ENCODE measurements at regions not wholly inside any gene's neighbourhood (a gene's known extent, or its start where the extent isn't known, plus 50 kb on each side); places are given as distances from the start of the nearest gene placed in this dataset.
"Not testable (repeated sequence)": the region's sequence is repeated elsewhere in the genome, so short reads cannot be mapped to it uniquely, and the experiment has no call there.

GRCh38 chr14:57150449-57150848 is 118.3 kb downstream of the EXOC5 start:
- no peaks in the 10 kb centered on the region for H3K4me1 Mint-ChIP-seq (ENCODE audit: low read depth)
- H3K36me3 Mint-ChIP-seq (ENCODE audit: low read depth) = no peaks in the 10 kb centered on the region
- H3K9me3 Mint-ChIP-seq (ENCODE audit: low read depth) = no peaks in the 10 kb centered on the region
- TF ChIP-seq, protein P1, sequence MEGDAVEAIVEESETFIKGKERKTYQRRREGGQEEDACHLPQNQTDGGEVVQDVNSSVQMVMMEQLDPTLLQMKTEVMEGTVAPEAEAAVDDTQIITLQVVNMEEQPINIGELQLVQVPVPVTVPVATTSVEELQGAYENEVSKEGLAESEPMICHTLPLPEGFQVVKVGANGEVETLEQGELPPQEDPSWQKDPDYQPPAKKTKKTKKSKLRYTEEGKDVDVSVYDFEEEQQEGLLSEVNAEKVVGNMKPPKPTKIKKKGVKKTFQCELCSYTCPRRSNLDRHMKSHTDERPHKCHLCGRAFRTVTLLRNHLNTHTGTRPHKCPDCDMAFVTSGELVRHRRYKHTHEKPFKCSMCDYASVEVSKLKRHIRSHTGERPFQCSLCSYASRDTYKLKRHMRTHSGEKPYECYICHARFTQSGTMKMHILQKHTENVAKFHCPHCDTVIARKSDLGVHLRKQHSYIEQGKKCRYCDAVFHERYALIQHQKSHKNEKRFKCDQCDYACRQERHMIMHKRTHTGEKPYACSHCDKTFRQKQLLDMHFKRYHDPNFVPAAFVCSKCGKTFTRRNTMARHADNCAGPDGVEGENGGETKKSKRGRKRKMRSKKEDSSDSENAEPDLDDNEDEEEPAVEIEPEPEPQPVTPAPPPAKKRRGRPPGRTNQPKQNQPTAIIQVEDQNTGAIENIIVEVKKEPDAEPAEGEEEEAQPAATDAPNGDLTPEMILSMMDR (IDR thresholded peaks at IDR 0.05) = no peak
- no peak overlapping the region for H3K4me3 Mint-ChIP-seq (ENCODE audit: unreplicated experiment)
- no peaks in the 10 kb centered on the region for H3K27me3 Mint-ChIP-seq (ENCODE audit: low read depth)
- no peak overlapping the region for H3K27ac Mint-ChIP-seq (ENCODE audit: unreplicated experiment)
- no peak for DNase-seq (ENCODE audit: low spot score)

GRCh38 chr14:57139173-57139572 is 129.5 kb downstream of the EXOC5 start:
- Mint-ChIP-seq H3K27me3 (ENCODE audit: low read depth) (peaks cover 2% of the 10 kb centered on the region), H3K4me1 (ENCODE audit: low read depth) (no peaks in the 10 kb centered on the region), H3K36me3 (ENCODE audit: low read depth) (no peaks in the 10 kb centered on the region), H3K4me3 (ENCODE audit: unreplicated experiment) (no peak overlapping the region), H3K9me3 (ENCODE audit: low read depth) (no peaks in the 10 kb centered on the region), H3K27ac (ENCODE audit: unreplicated experiment) (no peak overlapping the region)
- no peak for DNase-seq (ENCODE audit: low spot score)
- TF ChIP-seq, protein P1 (IDR thresholded peaks at IDR 0.05) = no peak

DNA sequence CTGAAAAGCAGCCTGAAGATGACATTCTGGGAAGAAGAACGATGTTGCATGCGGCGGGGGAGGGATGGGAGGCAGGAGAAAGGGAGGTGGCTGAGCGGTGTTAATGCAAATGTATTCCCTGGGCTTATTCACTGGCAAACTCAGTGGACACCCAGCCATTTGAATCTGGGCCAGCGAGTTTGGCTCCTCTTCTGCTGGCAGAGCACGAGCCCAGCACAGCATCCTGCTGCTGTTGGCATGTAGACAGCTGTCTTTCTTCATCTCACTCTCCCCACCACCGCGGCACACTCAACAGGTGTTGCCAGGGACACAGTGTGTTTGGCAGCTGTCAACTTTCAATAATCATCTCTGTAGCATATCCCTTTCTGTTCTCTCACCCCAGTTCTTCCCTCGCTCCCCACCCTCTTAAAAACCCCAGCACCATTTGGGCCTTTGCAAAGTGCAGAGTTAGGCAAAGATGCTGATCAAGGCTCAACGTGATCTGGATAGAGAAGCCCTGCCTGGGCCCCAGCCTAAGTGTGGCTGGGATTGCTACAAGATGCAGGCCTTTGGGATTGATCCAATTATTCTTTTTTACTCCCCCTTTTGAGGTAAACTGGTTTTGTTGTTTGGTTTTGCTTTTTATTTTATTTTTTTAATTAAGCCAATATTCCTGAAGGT is 131.9 kb downstream of the EXOC5 start:
- Mint-ChIP-seq H3K4me1 (ENCODE audit: low read depth) (no peaks in the 10 kb centered on the region), H3K9me3 (ENCODE audit: low read depth) (no peaks in the 10 kb centered on the region), H3K27me3 (ENCODE audit: low read depth) (peaks cover 4% of the 10 kb centered on the region), H3K27ac (ENCODE audit: unreplicated experiment) (no peak overlapping the region), H3K36me3 (ENCODE audit: low read depth) (no peaks in the 10 kb centered on the region), H3K4me3 (ENCODE audit: unreplicated experiment) (no peak overlapping the region)
- TF ChIP-seq, protein P1 (IDR thresholded peaks at IDR 0.05) = no peak
- no peak for DNase-seq (ENCODE audit: low spot score)

- H3K4me1 Mint-ChIP-seq (ENCODE audit: low read depth); H3K27ac Mint-ChIP-seq (ENCODE audit: unreplicated experiment); H3K9me3 Mint-ChIP-seq (ENCODE audit: low read depth); H3K4me3 Mint-ChIP-seq (ENCODE audit: unreplicated experiment); H3K36me3 Mint-ChIP-seq (ENCODE audit: low read depth); DNase-seq (ENCODE audit: low spot score): not testable (repeated sequence)
- peaks cover 12% of the 10 kb centered on the region for H3K27me3 Mint-ChIP-seq (ENCODE audit: low read depth)
Observed at GRCh38 chr14:57127809-57128208, 140.9 kb downstream of the EXOC5 start.

- Mint-ChIP-seq H3K27me3 (ENCODE audit: low read depth) (peaks cover 28% of the 10 kb centered on the region), H3K4me1 (ENCODE audit: low read depth) (no peaks in the 10 kb centered on the region), H3K36me3 (ENCODE audit: low read depth) (no peaks in the 10 kb centered on the region), H3K27ac (ENCODE audit: unreplicated experiment) (no peak overlapping the region), H3K9me3 (ENCODE audit: low read depth) (no peaks in the 10 kb centered on the region), H3K4me3 (ENCODE audit: unreplicated experiment) (no peak overlapping the region)
- TF ChIP-seq, protein P1 (IDR thresholded peaks at IDR 0.05) = no peak
- DNase-seq (ENCODE audit: low spot score) = no peak
Observed at GRCh38 chr14:57122129-57122528, 146.6 kb downstream of the EXOC5 start.
